IPS DF 4.7 (cell line): ENCODE measurements at regions not wholly inside any gene's neighbourhood (a gene's known extent, or its start where the extent isn't known, plus 50 kb on each side); places are given as distances from the start of the nearest gene placed in this dataset.
A peak's percentile ranks its signal among the peaks of the same experiment; 100 is the strongest.
"Not testable (repeated sequence)": the region's sequence is repeated elsewhere in the genome, so short reads cannot be mapped to it uniquely, and the experiment has no call there.

ENCODE experiments used
- DNase-seq: peaks from one replicate; pipeline ENCODE4 v3.0.0-alpha.2; 2013; ENCODE audit warnings: low spot score; ENCODE audit errors: extremely low read depth

DNA sequence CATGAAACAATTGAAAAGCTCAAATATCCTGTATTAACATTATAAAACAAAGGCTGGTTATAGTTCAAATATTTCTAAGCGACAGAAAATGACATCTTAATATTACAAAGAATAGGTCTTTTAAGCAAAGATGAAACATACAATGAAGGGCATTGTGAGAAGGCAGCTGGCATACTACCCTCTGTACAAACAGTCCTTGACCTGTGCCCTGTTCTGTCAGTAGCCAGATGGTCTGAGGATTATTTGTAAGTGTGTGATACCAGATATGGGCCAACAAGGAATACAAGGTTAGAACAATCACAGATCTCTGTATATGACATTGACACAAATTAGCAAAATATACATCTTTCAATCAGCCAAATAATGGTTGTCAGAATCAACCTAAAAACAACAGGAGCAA, 1350.4 kb downstream of the AMY1C start:
- DNase-seq = no peak

DNA sequence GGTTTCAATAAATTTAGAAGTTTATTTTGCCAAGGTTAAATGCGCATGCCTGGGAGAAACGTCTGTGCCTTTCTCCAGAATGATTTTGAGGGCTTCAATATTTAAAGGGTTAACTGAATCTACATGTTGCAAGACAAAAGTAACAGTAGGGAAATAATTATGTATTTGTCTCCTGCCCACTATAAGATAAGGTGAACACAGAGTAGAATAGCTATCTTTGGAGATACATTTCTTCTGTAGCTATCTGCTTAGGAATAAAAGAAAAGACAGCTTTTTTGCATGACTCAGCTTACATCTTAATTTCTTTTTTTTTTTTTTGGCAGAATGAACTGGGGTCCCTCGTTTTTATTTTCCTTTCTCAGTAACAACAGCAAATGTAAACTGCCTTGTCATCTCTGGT, 1351.6 kb downstream of the AMY1C start:
- no peak for DNase-seq

DNA sequence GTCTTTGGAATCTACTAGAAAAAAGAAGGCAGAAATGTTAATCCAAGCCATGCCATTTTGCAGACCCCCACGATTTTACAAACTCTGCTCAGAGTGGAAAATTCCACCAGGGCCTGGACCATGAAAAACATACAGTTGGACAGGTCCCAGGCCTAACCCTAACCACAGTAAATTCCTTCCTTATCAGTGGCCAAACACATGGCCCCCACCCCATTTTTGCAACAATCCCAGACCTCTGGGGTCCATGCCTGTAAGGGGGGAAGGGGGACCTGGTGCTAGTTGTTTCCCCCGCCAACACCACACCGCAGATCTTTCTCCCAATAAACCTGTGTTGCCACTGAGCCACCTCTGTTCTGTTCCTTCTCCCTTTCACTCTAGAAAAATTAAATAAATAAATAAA, 1352.7 kb downstream of the AMY1C start:
- DNase-seq = no peak

DNA sequence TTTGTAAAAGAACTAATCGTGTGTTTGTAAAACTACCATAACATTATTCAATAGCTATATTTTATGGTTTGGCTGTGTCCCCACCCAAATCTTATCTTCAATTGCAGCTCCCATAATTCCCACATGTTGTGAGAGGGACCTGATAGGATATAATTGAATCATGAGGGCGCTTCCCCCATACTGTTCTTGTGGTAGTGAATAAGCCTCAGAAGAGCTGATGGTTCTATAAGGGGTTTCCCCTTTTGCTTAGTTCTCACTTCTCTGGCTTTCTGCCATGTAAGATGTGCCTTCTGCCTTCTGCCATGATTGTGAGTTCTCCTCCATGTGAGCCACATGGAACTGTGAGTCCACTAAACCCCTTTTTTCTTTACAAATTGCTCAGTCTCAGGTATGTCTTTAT, 1372.3 kb downstream of the AMY1C start:
- no peak for DNase-seq

DNA sequence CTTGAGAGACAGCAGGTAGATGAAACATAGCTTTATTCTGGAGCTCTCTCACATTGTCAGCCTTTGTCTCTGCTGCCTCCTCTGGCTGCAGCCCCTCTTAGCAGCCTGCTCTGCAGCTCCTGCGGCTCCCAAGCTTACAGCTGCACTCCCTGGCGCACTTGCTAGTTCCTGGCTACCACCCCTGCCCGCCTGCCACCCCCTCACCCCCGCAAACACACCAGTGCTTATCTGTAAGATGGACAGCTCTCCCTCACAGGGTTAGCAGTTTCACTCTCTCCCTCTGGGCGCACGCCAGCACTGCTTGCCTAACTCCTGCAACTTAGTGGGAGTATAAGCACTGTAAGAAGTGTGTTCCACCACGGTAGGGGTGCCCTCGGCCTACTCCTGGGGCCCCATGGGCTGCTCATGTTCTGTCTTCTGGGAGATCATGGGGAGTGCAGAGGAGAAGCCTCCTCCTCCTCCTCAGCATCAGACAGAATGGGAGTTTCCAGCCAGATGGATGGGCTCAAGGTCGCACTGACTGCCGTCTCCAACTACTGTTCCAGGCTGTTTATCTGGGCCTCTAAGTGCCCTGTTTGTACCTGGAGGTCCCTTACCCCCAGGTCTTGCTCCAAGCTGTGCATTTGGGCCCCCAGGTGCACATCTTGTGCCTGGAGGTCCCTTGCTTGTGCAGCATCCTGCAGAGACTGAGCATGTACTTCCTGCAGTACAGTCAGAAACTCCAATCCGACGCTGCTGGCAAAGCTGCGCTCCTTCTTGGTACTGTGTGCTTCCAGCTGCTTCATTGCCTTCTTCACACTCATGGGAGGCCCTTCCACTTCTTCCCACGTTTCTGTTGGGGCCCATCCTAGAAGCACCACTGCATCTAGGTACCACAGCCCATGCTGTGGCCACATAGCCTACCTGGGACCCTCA, 1388.1 kb downstream of the AMY1C start:
- peak; percentile 49 for DNase-seq

DNA sequence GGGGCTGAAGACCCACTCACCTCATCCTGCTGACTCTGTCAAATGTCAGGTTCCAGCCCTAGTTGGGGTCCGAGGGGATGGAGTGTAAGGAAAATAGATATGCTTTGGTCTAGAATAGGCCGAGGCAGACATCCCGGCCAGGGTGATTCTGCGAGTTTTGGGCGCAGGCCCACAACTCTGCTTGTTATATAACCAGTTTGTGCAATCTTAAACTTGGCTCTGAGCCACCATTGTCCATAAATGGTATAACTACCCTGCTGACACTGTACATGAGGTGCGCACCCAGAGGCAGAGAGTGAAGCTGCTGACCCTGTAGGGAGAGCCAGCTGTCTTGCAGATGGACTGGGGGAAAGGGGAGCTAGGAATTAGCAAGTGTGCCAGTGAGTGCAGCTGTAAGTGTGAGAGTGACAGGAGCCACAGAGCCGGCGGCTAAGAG, 1388.8 kb downstream of the AMY1C start:
- no peak for DNase-seq

DNA sequence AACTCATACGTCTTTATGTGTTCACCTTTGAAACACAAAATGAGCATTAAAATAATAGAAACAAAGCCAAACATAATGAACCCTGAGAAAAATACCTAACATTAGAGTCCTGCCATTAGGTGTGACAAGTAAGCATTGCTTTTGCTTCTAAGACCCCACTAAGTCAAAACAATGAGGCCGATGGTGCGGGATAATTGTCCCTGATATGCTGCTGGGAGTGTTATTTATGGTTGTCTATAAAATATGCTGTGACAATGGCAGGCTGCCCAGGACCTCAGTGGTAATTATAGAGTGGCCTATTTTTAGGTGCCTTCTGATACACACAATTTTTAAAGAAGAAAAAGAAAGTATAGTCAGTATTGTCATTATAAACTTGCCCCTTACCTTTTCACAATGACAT, 1423.1 kb downstream of the AMY1C start:
- DNase-seq = no peak

DNA sequence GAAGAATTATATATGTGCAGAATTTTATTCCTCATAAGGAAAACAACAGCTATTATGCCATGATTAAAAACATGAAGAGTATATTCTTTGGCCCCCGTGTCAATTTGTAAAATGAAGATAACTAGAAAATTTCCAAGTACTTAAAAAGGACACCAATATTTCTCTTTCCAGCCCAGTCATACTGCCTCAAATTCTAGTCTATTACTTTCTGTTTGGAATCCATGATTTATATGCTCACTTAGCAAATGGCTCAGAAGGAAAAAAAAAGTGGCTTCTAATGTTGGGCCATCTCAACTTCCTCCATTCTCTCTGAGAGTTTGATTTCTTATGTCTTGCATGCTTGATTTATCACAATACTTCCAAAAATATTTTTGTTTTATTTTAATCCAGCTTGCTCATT, 1431.1 kb downstream of the AMY1C start:
- no peak for DNase-seq

DNA sequence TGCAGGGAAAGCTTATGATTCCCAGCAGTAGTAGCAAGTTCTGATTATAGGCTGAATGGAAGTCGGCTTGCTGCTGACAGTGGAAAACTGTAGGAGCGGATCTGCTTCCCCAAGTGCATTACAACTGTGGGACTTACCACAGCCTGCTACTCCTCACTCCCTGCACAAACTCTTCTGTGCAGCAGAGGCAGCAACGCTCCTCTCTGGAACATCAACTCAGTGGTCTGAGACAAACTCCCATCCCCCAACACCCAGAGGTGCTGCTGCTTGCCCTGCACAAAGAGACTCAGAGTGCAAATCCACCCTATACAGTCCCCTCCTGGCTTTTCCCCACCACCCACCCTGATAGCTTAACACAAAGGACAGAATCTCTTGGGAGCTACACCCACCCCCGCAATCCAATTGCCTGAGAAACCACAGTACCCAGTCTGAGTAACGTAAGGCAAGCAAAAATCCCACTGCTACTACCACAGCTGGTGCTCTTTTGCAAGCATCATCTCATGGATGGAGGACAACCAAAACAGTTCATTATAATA, 1455.2 kb downstream of the AMY1C start:
- DNase-seq = peak; percentile 2

DNA sequence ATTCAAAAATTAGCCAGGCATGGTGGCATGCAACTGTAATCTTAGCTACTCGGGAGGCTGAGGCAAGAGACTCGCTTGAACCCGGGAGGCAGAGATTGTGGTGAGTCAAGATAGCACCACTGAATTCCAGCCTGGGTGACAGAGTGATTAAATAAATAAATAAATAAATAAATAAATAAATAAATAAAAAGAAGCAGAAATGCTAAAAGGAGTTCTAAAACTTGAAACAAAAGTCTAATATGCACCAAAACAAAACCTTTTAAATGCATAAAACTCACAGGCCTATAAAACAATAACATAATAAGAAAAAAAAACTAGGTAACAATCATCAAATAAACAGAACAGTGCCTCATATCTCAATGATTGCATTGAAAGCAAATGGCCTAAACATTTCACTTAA, 1458.9 kb downstream of the AMY1C start:
- no peak for DNase-seq

DNA sequence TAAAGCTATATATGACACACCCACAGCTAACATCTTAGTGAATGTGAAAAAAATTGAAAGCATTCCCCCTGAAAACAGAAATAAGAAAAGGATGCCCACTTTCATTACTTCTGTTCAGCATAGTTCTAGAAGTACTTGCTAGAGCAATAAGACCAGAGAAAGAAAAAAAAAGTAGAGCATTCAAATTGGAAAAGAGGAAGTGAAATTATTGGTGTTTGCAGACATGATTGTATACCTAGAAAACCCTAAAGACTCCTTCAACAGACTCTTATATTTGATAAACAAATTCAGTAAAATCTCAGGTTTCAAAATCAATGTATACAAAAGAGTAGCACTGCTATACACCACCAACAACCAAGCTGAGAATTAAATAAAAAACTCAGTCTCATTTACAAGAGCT, 1461.0 kb downstream of the AMY1C start:
- no peak for DNase-seq

DNA sequence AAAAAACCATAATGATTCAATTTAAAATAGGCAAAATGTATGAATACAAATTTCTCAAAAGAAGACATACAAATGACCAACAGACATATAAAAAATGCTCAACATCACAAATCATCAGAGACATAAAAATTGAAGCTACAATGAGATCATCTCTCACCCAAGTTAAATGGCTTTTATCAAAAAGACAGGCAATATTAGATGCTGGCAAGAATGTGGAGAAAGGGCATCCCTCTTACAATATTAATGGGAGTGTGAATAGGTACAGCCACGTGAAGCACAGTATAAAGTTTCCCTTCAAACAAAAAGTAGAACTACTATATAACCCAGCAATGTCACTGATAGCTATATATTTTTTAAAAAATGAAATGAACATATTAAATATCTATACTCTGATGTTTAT, 1481.7 kb downstream of the AMY1C start:
- DNase-seq = no peak

DNA sequence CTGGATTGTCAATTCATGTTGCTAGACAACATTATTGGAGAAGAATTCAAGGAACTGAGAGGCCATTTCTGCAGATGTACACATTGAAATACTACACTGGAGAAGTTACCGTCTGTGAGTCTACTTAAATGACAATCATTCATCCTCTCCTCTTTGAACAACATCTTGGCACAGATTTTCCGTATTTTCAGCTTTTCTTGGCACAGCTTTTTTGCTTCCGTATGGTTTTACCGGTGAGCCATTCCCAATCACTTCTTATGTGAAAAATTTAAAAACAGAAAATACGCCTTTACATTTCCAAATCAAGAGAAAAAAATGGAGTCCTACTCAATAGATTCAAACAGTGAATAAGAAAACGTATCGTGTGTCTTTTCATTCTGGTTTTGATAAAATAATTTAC, 1493.7 kb downstream of the AMY1C start:
- DNase-seq = no peak

DNA sequence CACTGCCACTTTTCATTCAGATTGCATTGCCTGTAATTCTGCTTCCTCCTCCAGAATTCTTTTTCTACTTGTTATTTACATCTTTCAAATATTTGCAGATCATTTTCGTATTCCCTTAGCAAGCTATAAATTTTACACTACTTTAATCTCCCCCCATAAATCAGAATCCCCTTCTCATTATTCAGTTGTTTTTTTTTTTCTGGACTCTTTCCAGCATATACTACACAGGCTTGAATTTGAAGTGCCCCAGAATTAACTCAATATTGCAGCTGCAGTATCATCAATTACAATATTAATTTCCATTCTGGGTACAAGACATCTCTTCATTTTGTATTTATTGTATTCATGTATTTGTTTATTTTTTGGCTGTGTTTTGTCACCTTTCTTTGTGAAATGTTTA, 1494.3 kb downstream of the AMY1C start:
- DNase-seq = no peak

DNA sequence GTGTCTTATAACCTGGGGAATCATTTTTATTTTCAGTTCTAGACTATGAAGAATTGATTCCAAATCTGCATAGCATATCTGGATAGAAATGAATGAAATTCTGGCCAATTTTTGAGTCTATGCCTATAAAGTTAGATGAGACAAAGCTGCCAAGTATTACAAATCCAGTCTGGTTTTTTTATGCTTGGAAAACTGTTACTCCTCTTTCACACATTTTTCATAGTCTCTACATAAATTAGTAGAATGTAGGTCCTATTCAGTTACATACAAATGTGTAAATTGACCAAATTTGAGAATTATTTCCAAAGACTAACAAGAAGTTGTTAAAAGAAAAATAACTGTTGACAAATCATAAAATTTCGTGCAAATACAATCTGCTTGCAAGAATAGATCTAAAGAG, 1505.2 kb downstream of the AMY1C start:
- DNase-seq = no peak

DNA sequence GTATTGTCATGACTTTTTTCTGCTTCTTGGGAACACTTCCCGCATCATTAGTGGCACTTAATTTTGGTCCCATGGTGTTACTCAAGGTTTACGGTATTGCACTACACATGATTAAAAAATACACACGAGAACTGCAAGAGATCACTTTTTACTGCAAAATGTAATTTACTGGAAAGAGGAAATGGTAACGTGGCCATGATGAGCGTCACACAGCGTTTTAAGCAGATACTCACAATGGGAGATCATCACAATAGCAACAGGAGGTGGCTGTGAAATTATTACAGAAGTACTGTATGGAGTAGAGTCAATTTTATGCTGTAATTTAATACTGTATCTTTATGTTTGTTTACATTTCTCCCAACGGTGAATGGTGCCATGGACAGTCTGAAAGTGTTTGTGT, 1510.3 kb downstream of the AMY1C start:
- DNase-seq = no peak

DNA sequence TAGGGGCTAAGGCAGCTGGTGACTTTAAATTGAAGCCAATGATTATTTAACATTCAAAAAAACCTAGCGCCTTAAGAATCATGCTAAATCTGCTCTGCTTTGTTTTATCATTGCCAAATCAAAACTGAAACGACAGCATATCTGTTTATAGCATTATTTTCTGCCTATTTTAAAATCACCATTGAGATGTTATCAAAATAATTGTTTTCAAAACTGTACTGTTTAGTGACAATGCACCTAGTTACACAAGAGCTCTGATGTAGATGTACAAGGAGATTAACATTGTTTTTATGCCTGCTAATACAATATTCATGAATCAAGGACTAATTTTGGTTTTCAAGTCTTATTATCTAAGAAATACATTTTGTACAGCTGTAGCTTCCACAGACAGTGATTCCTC, 1521.3 kb downstream of the AMY1C start:
- no peak for DNase-seq

DNA sequence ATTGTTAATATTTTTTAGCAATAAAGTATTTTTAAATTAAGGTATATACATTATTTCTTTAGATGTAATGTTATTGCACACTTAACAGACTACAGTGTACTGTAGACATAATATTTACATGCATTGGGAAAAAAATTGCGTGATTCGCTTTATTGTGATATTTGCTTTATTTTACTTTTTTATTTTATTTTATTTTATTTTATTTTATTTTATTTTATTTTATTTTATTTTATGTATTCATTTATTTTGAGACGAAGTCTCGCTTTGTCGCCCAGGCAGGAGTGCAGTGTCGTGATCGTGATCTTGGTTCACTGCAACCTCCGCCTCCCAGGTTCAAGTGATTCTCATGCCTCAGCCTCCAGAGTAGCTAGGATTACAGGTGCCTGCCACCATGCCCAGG, 1522.7 kb downstream of the AMY1C start:
- not testable (repeated sequence) for DNase-seq

DNA sequence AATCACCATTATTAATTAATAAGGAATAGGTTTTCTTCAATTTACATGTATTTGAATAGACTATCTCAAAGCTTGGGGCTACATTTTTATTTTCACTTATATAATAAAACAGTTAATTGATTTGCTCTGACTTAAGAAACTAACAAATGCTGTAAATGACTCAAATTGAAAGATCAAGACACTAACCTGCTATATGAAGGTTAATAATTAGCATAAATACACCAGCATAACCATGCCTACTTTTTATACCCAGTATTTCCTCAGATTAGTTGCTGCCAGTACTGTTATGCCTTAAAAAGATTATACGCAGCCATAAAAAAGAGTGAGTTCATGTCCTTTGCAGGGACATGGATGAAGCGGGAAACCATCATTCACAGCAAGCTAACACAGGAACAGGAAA, 1545.1 kb downstream of the AMY1C start:
- DNase-seq = no peak

DNA sequence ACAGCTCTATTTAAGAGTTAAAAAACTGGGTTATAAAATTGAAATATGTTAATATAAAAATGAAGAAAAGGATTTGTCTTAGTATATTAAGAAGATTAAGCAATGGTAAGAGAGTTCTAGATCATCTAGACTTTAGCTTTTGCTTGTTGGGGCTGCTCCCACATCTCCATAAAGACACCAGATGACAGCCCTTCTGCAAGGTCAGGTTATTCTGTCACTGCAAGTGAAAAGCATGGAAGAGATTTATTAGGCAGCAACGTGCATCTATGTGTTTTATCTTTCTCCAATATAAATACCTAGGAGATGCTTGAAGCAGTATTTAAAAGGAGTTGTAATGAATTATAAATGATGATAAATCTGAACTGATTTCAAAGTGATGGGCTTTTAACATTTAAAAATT, 1560.4 kb downstream of the AMY1C start:
- no peak for DNase-seq

DNA sequence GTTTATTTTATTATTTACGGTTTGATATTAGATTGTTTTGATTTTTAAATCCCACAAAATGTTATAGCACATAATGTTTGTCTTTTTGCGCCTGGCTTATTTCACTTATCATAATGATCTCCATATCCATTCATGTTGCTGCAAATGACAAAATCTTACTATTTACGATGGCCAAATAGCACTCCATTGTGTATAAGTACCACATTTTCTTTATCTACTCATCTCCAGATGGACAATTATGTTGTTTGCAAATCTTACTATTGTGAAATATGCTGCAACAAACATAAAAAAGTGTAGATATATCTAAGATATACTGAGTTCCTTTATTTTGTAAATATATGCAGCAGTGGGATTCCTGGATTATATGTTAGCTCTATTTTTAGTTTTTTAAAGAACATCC, 1568.3 kb downstream of the AMY1C start:
- no peak for DNase-seq

DNA sequence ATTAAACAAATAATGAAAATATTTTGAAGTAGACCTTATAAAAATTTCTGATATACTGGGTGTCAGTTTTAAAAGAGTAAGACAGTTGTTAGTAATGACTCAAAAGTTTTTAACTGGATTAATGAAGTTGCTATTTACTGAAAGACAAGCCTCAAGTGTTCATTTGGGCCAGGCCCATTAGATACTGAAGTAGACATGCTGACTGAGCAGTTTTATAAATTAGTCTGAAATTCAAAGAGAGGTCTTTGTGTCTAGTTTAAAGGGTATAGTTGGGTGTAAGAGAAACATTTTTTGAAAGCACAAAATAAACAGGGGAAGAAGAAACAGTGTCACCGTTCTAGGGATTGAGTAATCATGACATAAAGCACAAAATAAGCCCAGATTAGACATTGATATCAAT, 1577.2 kb downstream of the AMY1C start:
- no peak for DNase-seq

DNA sequence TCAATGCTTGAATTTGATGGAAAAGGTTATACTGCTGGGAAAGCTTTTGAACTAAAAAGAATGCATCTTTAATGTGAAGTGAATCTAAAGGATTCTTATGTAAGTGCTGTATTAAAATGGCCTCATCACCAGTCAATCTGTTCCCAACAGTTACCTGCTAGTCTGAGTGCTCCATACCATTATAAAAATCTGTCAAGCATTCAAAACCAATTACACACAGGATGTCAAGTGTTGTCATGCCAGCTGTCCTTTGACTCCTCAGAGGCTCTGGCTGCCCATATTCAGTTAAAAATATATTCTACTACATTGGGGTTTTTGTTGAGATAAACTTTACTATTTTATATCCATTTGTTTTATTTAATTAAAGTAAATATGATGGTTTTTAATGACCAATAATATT, 1587.7 kb downstream of the AMY1C start:
- DNase-seq = no peak
